ENCODE measurements at regions not wholly inside any gene's neighbourhood (a gene's known extent, or its start where the extent isn't known, plus 50 kb on each side); places are given as distances from the start of the nearest gene placed in this dataset.
"Not testable (repeated sequence)": the region's sequence is repeated elsewhere in the genome, so short reads cannot be mapped to it uniquely, and the experiment has no call there.

DNA sequence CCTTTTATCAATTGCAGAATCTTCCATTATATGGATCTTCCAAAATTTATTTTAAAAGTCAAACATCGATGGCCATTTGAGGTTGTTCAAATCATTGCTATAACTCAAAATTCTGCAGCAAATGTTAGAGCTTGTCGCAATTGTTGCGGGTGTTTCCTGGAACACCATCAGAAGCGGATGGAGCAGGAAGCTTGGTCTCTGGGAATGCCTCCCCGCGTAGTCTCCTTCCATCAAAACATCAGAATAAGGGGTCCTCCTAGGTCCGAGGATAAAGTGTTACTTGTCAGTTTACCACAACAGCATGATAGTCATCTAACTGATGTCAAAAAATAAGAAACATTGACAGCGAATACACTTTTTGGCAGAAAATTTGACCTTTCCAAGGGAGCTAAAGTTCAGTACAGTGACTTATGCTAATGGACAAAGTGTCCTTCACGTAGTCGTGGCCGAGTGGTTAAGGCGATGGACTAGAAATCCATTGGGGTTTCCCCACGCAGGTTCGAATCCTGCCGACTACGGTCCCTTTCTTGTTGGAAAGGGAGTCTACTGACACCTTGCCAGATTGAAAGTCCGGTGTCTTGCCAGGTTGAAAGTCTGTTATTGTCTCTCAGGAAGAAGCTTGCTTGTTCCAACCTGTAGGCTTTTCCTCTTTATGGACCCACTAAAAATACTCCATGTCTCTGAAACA lies 59.0 kb upstream of the ZNF184 start:
- no peak for DNase-seq
- H3K36me3 ChIP-seq (ENCODE audit: control insufficient read depth, insufficient read depth, low read length), result no peaks in the 10 kb centered on the region
- H3K27ac ChIP-seq (ENCODE audit: insufficient read depth, low read length, poor library complexity, severe bottlenecking), result no peak overlapping the region
- peaks cover 16% of the 10 kb centered on the region for H3K27me3 ChIP-seq (replicated peaks; ENCODE audit: control insufficient read depth, insufficient read depth, low read length, poor library complexity, severe bottlenecking)
- no peak overlapping the region for H3K4me3 ChIP-seq (ENCODE audit: insufficient read depth, low read depth, low read length, poor library complexity, severe bottlenecking)
- H3K9me3 ChIP-seq (ENCODE audit: control insufficient read depth, low read length), result no peaks in the 10 kb centered on the region
- H3K4me1 ChIP-seq (ENCODE audit: control insufficient read depth, insufficient read depth, low read length, poor library complexity, severe bottlenecking), result no peaks in the 10 kb centered on the region

- not testable (repeated sequence) for H3K4me3 ChIP-seq (ENCODE audit: insufficient read depth, low read depth, low read length, poor library complexity, severe bottlenecking); H3K9me3 ChIP-seq (ENCODE audit: control insufficient read depth, low read length); H3K27ac ChIP-seq (ENCODE audit: insufficient read depth, low read length, poor library complexity, severe bottlenecking); DNase-seq; H3K4me1 ChIP-seq (ENCODE audit: control insufficient read depth, insufficient read depth, low read length, poor library complexity, severe bottlenecking); H3K36me3 ChIP-seq (ENCODE audit: control insufficient read depth, insufficient read depth, low read length)
- H3K27me3 ChIP-seq (replicated peaks; ENCODE audit: control insufficient read depth, insufficient read depth, low read length, poor library complexity, severe bottlenecking), result peaks cover 16% of the 10 kb centered on the region
These were observed 56.9 kb upstream of the ZNF184 start for GRCh38 chr6:27529796-27530195.

- Histone ChIP-seq H3K27ac (ENCODE audit: insufficient read depth, low read length, poor library complexity, severe bottlenecking) (no peak overlapping the region), H3K4me3 (ENCODE audit: insufficient read depth, low read depth, low read length, poor library complexity, severe bottlenecking) (no peak overlapping the region), H3K9me3 (ENCODE audit: control insufficient read depth, low read length) (no peaks in the 10 kb centered on the region), H3K27me3 (replicated peaks; ENCODE audit: control insufficient read depth, insufficient read depth, low read length, poor library complexity, severe bottlenecking) (peaks cover 16% of the 10 kb centered on the region), H3K36me3 (ENCODE audit: control insufficient read depth, insufficient read depth, low read length) (no peaks in the 10 kb centered on the region), H3K4me1 (ENCODE audit: control insufficient read depth, insufficient read depth, low read length, poor library complexity, severe bottlenecking) (no peaks in the 10 kb centered on the region)
- no peak for DNase-seq
These were observed 55.8 kb upstream of the ZNF184 start for GRCh38 chr6:27528714-27529113.

Measured in effector memory CD4-positive, alpha-beta T cell (primary cell).